HepG2 (cell line): ENCODE measurements at regions not wholly inside any gene's neighbourhood (a gene's known extent, or its start where the extent isn't known, plus 50 kb on each side); places are given as distances from the start of the nearest gene placed in this dataset.

Experiments used
- NAIF1 ChIP-seq: sonication (generic); formaldehyde crosslinking; IDR thresholded peaks from 2 replicates; pipeline ENCODE4 v1.5.0; 2020; ENCODE audit warnings: mild to moderate bottlenecking, missing genetic modification reagents, borderline replicate concordance
- U2AF1 ChIP-seq: fragments of 200-400 bp; formaldehyde crosslinking; optimal IDR thresholded peaks from 2 replicates; pipeline ENCODE3; 2017; ENCODE audit warnings: mild to moderate bottlenecking, low read depth, low read length

DNA sequence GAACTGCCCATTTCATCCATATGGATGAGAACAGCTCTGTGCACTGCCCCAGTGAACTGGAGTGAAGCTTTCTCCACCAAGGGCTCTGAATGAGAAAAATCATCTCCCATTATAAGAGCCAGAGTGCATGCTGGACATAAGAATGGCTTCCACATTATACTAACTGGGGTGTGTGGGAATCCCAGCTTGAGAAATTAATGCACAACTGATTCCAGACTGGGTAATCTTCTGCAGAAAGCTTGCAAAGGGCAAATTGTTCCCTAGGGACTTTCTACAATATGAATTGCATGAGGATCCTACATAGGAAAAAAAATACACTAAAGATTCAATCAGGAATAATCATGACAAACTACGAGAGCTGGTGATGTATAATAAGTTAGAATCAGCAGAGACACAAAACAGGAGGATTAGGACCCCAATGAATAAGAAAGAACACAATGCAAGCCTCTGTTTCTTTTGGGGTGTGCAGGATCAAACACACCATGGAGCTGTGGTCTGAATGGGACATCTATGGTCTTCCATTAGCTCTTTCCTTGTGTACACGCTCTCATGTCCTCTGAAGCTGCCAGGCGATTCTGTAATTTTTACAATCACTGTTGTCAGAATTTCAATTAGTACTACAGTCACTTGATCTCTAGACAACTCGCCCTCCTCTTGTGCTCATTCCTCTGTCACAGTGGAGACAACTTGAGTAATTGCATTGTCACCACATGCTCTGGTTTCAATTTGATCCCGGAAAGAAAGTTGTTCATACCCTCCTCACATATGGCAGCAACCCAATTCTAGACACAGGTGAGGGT, 1327.4 kb downstream of the GATA3 start:
- no peak for TF ChIP-seq NAIF1 (CRISPR knock-in tag)
- no peak for TF ChIP-seq U2AF1
